K562 (cell line): ENCODE measurements at regions not wholly inside any gene's neighbourhood (a gene's known extent, or its start where the extent isn't known, plus 50 kb on each side); places are given as distances from the start of the nearest gene placed in this dataset.

ENCODE experiments used
- ATAC-seq: fragments of 200-7000 bp; cut with Tn5 transposase; 3 replicates; pipeline ENCODE4 v1.9.1; 2020; ENCODE audit warnings: moderate library complexity
- BruUV-seq: library from RNA; stranded (reverse); fragments of 400-500 nt; replicated peaks from 2 replicates; lab custom pipeline; 2021; lab: Mats Ljungman, UMichigan
- CTCF ChIA-PET: fragments of 300-600 bp; formaldehyde crosslinking; extraction: SDS; loops from one replicate; lab custom pipeline; 2021; ENCODE audit warnings: low intra/inter-chr PET ratio; lab: Yijun Ruan, JAX
- POLR2A ChIA-PET: fragments of 300-600, 350-650 bp; sonication (Branson Sonifier 250); formaldehyde crosslinking; extraction: SDS; loops from one replicate; lab custom pipeline; 2021; ENCODE audit warnings: antibody characterized with exemption, inconsistent platforms; lab: Yijun Ruan, JAX
- DNase-seq, 4 experiments: peaks; one replicate each; pipeline versions ENCODE4 v3.0.0 to v3.0.0-alpha.2; 2011 to 2018; ENCODE audit warnings: low spot score in 3 of 4, mixed read lengths in 3 of 4; ENCODE audit errors: extremely low read depth in 1 of 4
- FAIRE-seq: peaks from 2 replicates; lab custom pipeline; 2011; peaks lifted over from hg19 to GRCh38; lab: Jason Lieb, UNC
- H2AFZ ChIP-seq: 2 replicates; pipeline ENCODE4 v1.6.0; 2011; ENCODE audit warnings: low read depth, low read length, control low read depth, inconsistent platforms
- H3K27ac ChIP-seq: fragments of 200-600 bp; 3 replicates; pipeline ENCODE4 v1.8.0; 2011; ENCODE audit warnings: low read depth, mild to moderate bottlenecking, control low read depth, inconsistent platforms, low read length, moderate library complexity, mixed read lengths; ENCODE audit errors: extremely low read depth
- H3K27me3 ChIP-seq, 2 experiments: fragments of 300-600 bp in 1 of 2; 2 replicates in 1 of 2; 3 replicates in 1 of 2; pipeline versions ENCODE4 v1.6.0 to v1.8.0; 2011; ENCODE audit warnings: inconsistent platforms in 2 of 2, low read length in 2 of 2, mild to moderate bottlenecking in 1 of 2, mixed read lengths in 1 of 2, moderate library complexity in 1 of 2; ENCODE audit not compliant: control insufficient read depth in 2 of 2, insufficient read depth in 2 of 2
- H3K36me3 ChIP-seq: fragments of 300-600 bp; 3 replicates; pipeline ENCODE4 v1.8.0; 2011; ENCODE audit warnings: mild to moderate bottlenecking, low read length, inconsistent platforms; ENCODE audit not compliant: control insufficient read depth, insufficient read depth
- H3K4me1 ChIP-seq, 2 experiments: fragments of 200-600 bp in 1 of 2; replicated peaks in 1 of 2; 2 replicates in 1 of 2; 3 replicates in 1 of 2; pipeline versions ENCODE4 v1.5.1 to v1.8.0; 2011; ENCODE audit warnings: inconsistent platforms in 2 of 2, low read length in 2 of 2, mild to moderate bottlenecking in 1 of 2, mixed read lengths in 1 of 2, moderate library complexity in 1 of 2; ENCODE audit not compliant: control insufficient read depth in 2 of 2, insufficient read depth in 2 of 2
- H3K4me2 ChIP-seq: 2 replicates; pipeline ENCODE4 v1.6.1; 2011; ENCODE audit warnings: low read length, control low read depth, inconsistent platforms, mixed read lengths; ENCODE audit not compliant: insufficient read depth
- H3K4me3 ChIP-seq: fragments of 200-600 bp; sonication (generic), shearing (Covaris generic); 2 replicates; pipeline ENCODE4 v1.5.1; 2016; ENCODE audit warnings: control low read depth, inconsistent platforms
- H3K79me2 ChIP-seq: fragments of 200-600 bp; 3 replicates; pipeline ENCODE4 v1.8.0; 2011; ENCODE audit warnings: low read length, inconsistent platforms; ENCODE audit not compliant: control insufficient read depth, insufficient read depth
- H3K9ac ChIP-seq, 2 experiments: 2 replicates each; pipeline versions ENCODE4 v1.6.0 to v1.6.1; 2011; ENCODE audit warnings: low read depth in 2 of 2, low read length in 2 of 2, control low read depth in 1 of 2, inconsistent platforms in 1 of 2, mild to moderate bottlenecking in 1 of 2, mixed read lengths in 1 of 2; ENCODE audit not compliant: insufficient read depth in 1 of 2
- H3K9me1 ChIP-seq: one replicate; pipeline ENCODE4 v1.6.0; 2011; ENCODE audit warnings: inconsistent platforms, mild to moderate bottlenecking, low read length, moderate library complexity; ENCODE audit not compliant: control insufficient read depth, insufficient read depth
- H3K9me3 ChIP-seq: replicated peaks from 2 replicates; pipeline ENCODE4 v1.5.1; 2011; ENCODE audit warnings: low read depth, low read length, inconsistent platforms; ENCODE audit not compliant: control insufficient read depth, insufficient read depth
- H4K20me1 ChIP-seq: replicated peaks from 2 replicates; pipeline ENCODE4 v1.6.1; 2011; ENCODE audit warnings: low read length, inconsistent platforms, mixed read lengths; ENCODE audit not compliant: control insufficient read depth, insufficient read depth
- CREM ChIP-seq: IDR thresholded peaks from 2 replicates; pipeline ENCODE4 v1.6.1; 2014; ENCODE audit warnings: antibody characterized with exemption, low read depth
- HMG20A ChIP-seq: fragments of 450-650 bp; formaldehyde crosslinking; conservative IDR thresholded peaks from 2 replicates; pipeline ENCODE4 v1.4.0; 2020; ENCODE audit warnings: mild to moderate bottlenecking, mixed read lengths
- ZNF717 ChIP-seq: fragments of 250-450 bp; sonication (Bioruptor Pico); IDR thresholded peaks from 2 replicates; pipeline ENCODE4 v1.5.0; 2021
- ZNF778 ChIP-seq: fragments of 450-650 bp; formaldehyde crosslinking; IDR thresholded peaks from 2 replicates; pipeline ENCODE4 v1.4.0; 2020; ENCODE audit warnings: mild to moderate bottlenecking, moderate library complexity
- ZNF830 ChIP-seq: fragments of 250-450 bp; sonication (Bioruptor Pico); IDR thresholded peaks from 2 replicates; pipeline ENCODE4 v1.5.0; 2021; ENCODE audit warnings: mild to moderate bottlenecking
- WGBS: fragments of 100-300 bp; shearing (Covaris generic); methylation state at CpG from one replicate; pipeline ENCODE4 v1.1.6; 2016; ENCODE audit warnings: low coverage, mixed read lengths; ENCODE audit not compliant: insufficient coverage; ENCODE audit errors: missing lambda C conversion rate; 5-methylcytosine and 5-hydroxymethylcytosine counted together
- in situ Hi-C: fragments of 300-500 bp; cut with MboI; formaldehyde crosslinking; loops from 4 replicates; pipeline ENCODE4 v1.15.0; 2018; ENCODE audit warnings: inconsistent platforms, mixed read lengths
- intact Hi-C: fragments of 100-400 bp; cut with micrococcal nuclease; formaldehyde crosslinking; loops from 2 replicates; pipeline ENCODE4 v1.14.2; 2022
- TF ChIP-seq, protein P1 (sequence below): fragments of 150-350 bp; IDR thresholded peaks from 2 replicates; pipeline ENCODE4 v1.6.1; 2014; ENCODE audit warnings: low read depth, mild to moderate bottlenecking, low read length, borderline replicate concordance
- TF ChIP-seq, protein P2 (sequence below): fragments of 450-650 bp; formaldehyde crosslinking; conservative IDR thresholded peaks from 2 replicates; pipeline ENCODE4 v1.4.0; 2022; ENCODE audit warnings: mild to moderate bottlenecking, missing genetic modification characterization
- TF ChIP-seq, protein P3 (sequence below): sonication (generic); formaldehyde crosslinking; IDR thresholded peaks from 2 replicates; pipeline ENCODE4 v1.5.0; 2020; ENCODE audit warnings: missing genetic modification reagents
- TF ChIP-seq, protein P4 (sequence below): fragments of 250-450 bp; sonication (Bioruptor Pico); IDR thresholded peaks from 2 replicates; pipeline ENCODE4 v1.8.0; 2022; ENCODE audit warnings: moderate library complexity, mild to moderate bottlenecking, inconsistent platforms

DNA sequence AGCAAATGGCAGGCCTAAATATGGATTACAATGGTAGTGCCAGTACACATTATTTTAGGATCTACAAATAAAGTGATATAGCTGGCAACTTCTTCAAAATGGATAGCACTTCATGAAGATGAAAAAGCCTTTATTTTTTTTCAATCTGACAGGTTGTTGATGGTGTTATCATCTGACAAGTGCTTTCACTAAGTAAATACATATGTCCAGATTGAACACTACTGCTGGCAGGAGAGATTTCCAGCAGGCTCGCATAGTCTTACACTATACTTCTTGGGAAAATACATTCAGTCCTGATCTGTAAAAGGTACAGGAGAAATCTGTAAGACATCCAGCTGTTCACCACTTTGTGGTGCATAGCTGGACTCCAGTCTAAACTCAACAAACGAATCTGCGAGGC is 50.9 kb upstream of the ALCAM start (continued):
- TF ChIP-seq, protein P1, sequence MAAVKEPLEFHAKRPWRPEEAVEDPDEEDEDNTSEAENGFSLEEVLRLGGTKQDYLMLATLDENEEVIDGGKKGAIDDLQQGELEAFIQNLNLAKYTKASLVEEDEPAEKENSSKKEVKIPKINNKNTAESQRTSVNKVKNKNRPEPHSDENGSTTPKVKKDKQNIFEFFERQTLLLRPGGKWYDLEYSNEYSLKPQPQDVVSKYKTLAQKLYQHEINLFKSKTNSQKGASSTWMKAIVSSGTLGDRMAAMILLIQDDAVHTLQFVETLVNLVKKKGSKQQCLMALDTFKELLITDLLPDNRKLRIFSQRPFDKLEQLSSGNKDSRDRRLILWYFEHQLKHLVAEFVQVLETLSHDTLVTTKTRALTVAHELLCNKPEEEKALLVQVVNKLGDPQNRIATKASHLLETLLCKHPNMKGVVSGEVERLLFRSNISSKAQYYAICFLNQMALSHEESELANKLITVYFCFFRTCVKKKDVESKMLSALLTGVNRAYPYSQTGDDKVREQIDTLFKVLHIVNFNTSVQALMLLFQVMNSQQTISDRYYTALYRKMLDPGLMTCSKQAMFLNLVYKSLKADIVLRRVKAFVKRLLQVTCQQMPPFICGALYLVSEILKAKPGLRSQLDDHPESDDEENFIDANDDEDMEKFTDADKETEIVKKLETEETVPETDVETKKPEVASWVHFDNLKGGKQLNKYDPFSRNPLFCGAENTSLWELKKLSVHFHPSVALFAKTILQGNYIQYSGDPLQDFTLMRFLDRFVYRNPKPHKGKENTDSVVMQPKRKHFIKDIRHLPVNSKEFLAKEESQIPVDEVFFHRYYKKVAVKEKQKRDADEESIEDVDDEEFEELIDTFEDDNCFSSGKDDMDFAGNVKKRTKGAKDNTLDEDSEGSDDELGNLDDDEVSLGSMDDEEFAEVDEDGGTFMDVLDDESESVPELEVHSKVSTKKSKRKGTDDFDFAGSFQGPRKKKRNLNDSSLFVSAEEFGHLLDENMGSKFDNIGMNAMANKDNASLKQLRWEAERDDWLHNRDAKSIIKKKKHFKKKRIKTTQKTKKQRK: no peak
- TF ChIP-seq, protein P2, sequence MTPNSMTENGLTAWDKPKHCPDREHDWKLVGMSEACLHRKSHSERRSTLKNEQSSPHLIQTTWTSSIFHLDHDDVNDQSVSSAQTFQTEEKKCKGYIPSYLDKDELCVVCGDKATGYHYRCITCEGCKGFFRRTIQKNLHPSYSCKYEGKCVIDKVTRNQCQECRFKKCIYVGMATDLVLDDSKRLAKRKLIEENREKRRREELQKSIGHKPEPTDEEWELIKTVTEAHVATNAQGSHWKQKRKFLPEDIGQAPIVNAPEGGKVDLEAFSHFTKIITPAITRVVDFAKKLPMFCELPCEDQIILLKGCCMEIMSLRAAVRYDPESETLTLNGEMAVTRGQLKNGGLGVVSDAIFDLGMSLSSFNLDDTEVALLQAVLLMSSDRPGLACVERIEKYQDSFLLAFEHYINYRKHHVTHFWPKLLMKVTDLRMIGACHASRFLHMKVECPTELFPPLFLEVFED (CRISPR knock-in tag): no peak

DNA sequence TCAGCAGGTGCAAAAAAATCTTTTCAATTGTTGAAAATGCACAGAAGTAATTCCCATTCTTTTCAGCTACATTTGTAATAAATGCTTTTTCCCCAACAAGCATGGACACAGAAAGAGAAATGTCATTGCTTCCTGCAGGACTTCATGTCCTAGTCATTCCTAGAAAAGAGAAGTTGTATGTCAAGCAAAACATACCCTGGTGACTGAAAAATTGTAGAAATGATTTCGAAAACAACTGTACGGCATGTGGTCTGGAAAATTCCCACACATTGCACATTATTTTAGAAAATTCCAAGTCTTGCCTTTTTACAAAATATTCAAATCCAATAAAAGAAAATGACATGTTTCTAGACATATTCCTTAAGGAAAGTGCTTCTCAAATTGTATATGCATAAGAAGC is 50.4 kb upstream of the ALCAM start:
- in situ Hi-C loops: no loop called here
- POLR2A ChIA-PET: no interaction called here
- no peaks in the 10 kb centered on the region for H3K9me1 ChIP-seq
- H4K20me1 ChIP-seq: no peaks in the 10 kb centered on the region
- no TSS peak for BruUV-seq
- intact Hi-C loops: no loop called here
- DNase-seq (no peak), FAIRE-seq (no peak), ATAC-seq (no peak)
- TF ChIP-seq ZNF717 (CRISPR knock-in tag) (no peak), CREM (no peak), ZNF830 (no peak), ZNF778 (CRISPR knock-in tag) (no peak), HMG20A (CRISPR knock-in tag) (no peak)
- TF ChIP-seq, protein P3, sequence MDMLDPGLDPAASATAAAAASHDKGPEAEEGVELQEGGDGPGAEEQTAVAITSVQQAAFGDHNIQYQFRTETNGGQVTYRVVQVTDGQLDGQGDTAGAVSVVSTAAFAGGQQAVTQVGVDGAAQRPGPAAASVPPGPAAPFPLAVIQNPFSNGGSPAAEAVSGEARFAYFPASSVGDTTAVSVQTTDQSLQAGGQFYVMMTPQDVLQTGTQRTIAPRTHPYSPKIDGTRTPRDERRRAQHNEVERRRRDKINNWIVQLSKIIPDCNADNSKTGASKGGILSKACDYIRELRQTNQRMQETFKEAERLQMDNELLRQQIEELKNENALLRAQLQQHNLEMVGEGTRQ (CRISPR knock-in tag): no peak
- TF ChIP-seq, protein P4, sequence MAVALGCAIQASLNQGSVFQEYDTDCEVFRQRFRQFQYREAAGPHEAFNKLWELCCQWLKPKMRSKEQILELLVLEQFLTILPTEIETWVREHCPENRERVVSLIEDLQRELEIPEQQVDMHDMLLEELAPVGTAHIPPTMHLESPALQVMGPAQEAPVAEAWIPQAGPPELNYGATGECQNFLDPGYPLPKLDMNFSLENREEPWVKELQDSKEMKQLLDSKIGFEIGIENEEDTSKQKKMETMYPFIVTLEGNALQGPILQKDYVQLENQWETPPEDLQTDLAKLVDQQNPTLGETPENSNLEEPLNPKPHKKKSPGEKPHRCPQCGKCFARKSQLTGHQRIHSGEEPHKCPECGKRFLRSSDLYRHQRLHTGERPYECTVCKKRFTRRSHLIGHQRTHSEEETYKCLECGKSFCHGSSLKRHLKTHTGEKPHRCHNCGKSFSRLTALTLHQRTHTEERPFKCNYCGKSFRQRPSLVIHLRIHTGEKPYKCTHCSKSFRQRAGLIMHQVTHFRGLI (CRISPR knock-in tag): no peak
- H3K4me1 ChIP-seq: no peaks in the 10 kb centered on the region
- 0% methylated on average over 2 of the region's 2 CpGs for WGBS
- H3K27me3 ChIP-seq: no peaks in the 10 kb centered on the region
- no peaks in the 10 kb centered on the region for H3K36me3 ChIP-seq
- no peak overlapping the region for H3K4me2 ChIP-seq
- H2AFZ ChIP-seq: no peak overlapping the region
- H3K27ac ChIP-seq: no peak overlapping the region
- H3K4me3 ChIP-seq: no peak overlapping the region
- H3K9ac ChIP-seq: no peak overlapping the region
- CTCF ChIA-PET: no interaction called here
- H3K9me3 ChIP-seq: no peaks in the 10 kb centered on the region
- no peaks in the 10 kb centered on the region for H3K79me2 ChIP-seq
